Stimulated activated CD4-positive, alpha-beta T cell treated with anti-CD3 and anti-CD28 coated beads, Interleukin-1b, Interleukin-23, amount 100 ng/mL, for 4 hours (primary cell): ENCODE measurements at regions not wholly inside any gene's neighbourhood (a gene's known extent, or its start where the extent isn't known, plus 50 kb on each side); places are given as distances from the start of the nearest gene placed in this dataset.

Experiments used
- DNase-seq, 2 donors: peaks; one replicate each; pipeline ENCODE4 v3.0.0-alpha.2; 2020; ENCODE audit warnings: low read depth in 2 of 2

- no peak for DNase-seq
Observed at GRCh38 chr10:35743351-35743750, 101.3 kb upstream of the FZD8 start.

GRCh38 chr10:35739998-35740397, 97.9 kb upstream of the FZD8 start:
- DNase-seq = no peak

- no peak for DNase-seq
Observed at GRCh38 chr10:35735412-35735811, 93.3 kb upstream of the FZD8 start.

GRCh38 chr10:35731828-35732227, 89.7 kb upstream of the FZD8 start:
- DNase-seq = no peak

GRCh38 chr10:35728341-35728740, 86.2 kb upstream of the FZD8 start:
- DNase-seq = no peak

- no peak for DNase-seq
Observed at GRCh38 chr10:35726846-35727245, 84.8 kb upstream of the FZD8 start.

GRCh38 chr10:35723992-35724391, 81.9 kb upstream of the FZD8 start:
- no peak for DNase-seq

GRCh38 chr10:35723059-35723458, 81.0 kb upstream of the FZD8 start:
- no peak for DNase-seq

- DNase-seq = no peak
Observed at GRCh38 chr10:35722636-35723035, 80.5 kb upstream of the FZD8 start.

- no peak for DNase-seq
Observed at GRCh38 chr10:35722226-35722625, 80.1 kb upstream of the FZD8 start.

- DNase-seq = no peak
Observed at GRCh38 chr10:35720366-35720765, 78.3 kb upstream of the FZD8 start.

GRCh38 chr10:35716776-35717175, 74.7 kb upstream of the FZD8 start:
- DNase-seq = no peak

- no peak for DNase-seq
Observed at GRCh38 chr10:35712486-35712885, 70.4 kb upstream of the FZD8 start.

- no peak for DNase-seq
Observed at GRCh38 chr10:35711615-35712411, 69.7 kb upstream of the FZD8 start.

GRCh38 chr10:35707642-35708425, 65.7 kb upstream of the FZD8 start:
- no peak for DNase-seq

GRCh38 chr10:35706959-35707358, 64.9 kb upstream of the FZD8 start:
- no peak for DNase-seq

- DNase-seq = no peak
Observed at GRCh38 chr10:35705671-35706070, 63.6 kb upstream of the FZD8 start.

- DNase-seq = no peak
Observed at GRCh38 chr10:35705051-35705450, 63.0 kb upstream of the FZD8 start.

GRCh38 chr10:35704401-35704800, 62.3 kb upstream of the FZD8 start:
- no peak for DNase-seq

- DNase-seq = no peak
Observed at GRCh38 chr10:35700487-35700882, 58.4 kb upstream of the FZD8 start.

GRCh38 chr10:35699848-35700486, 57.9 kb upstream of the FZD8 start:
- DNase-seq = no peak

GRCh38 chr10:35696392-35697287, 54.5 kb upstream of the FZD8 start:
- no peak for DNase-seq
